HG03103 (cell line): ENCODE measurements at regions not wholly inside any gene's neighbourhood (a gene's known extent, or its start where the extent isn't known, plus 50 kb on each side); places are given as distances from the start of the nearest gene placed in this dataset.

Source experiments
- ATAC-seq: cut with Tn5 transposase; IDR thresholded peaks from one replicate; pipeline ENCODE4 v1.9.1; 2021; ENCODE audit warnings: low read depth; ENCODE audit not compliant: unreplicated experiment

DNA sequence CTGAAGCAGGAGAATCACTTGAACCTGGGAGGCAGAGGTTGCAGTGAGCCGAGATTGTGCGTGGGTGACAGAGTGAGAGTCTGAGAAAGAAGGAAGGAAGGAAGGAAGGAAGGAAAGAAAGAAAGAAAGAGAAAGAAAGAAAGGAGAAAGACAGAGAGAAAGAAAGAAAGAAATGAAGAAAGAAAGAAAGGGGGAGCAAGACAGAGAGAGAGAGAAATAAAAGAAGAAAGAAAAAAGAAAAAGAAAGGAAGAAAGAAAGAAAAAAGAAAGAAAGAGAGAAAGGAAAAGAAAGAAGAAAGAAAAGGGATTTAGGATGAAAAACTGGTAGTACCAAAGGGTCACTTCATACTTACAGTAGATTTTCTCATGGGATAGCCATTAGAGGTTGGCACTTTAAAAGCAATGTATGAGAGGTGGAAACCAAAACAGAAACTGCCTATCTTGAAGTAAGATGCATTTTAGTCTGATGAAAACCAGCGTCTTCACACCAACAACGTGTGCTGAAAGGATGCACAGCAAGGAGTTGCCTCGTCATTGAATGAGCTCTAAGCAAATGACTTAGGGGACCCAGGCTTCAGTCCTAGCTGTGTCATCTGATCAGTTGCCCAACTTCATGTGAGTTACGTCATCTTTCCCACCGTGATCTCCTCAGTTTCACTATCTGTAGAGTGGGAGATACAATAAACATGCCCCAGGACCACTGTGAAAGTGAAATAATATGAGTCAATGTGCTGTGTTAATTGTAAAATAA lies 133.9 kb upstream of the NEDD9 start:
- ATAC-seq = peak; percentile 67

DNA sequence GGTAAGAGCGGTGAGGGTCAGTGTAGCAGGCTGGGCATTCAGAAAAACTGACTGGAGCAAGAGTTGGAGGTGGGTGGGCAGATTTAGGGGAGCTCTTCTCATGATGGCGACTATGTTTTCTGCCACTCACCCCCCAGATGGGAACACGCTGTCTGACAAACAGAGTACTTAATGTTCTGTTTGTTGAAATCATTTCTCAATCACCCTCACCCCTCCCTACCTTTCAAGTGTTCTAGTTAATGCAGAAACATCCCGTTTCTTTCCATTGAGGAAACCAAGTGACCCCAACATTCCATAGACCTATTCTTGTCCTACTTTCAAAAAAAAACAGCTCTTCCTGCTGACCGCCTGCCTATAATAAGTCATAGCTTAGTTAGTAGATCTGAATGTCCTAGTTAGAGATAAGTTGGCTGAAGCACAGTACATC lies 132.5 kb upstream of the NEDD9 start:
- ATAC-seq = no peak

DNA sequence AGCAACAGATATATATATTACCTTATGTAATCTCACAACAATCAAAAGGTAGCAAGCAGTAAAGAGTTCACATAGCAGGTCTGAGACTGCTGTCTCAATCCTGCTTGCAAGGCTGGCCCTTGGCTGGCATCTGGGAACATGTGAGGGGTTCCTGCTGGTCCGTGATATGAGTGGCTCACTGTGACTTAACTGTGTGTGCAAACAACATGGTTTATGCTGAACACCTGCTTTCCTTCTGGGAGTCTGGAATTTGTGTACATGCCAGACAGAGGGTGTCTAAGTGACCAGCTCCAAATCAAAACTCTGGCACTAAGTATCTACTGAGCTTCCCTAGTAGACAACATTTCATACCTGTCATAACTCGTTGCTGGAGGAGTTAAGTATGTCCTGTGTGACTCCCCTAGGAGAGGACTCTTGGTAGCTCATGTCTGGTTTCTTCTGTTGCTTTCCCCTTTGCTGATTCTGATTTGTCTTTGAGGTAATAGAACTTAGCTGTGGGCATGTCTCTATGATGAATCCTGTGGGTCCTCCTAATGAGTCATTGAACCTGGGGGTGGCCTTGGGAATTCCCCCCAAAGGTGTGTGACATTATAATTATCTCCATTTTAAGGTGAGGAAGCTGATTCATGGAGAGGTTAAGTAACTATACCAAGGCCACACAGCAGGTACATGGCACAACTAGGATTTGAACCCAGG lies 131.6 kb upstream of the NEDD9 start:
- ATAC-seq = no peak

DNA sequence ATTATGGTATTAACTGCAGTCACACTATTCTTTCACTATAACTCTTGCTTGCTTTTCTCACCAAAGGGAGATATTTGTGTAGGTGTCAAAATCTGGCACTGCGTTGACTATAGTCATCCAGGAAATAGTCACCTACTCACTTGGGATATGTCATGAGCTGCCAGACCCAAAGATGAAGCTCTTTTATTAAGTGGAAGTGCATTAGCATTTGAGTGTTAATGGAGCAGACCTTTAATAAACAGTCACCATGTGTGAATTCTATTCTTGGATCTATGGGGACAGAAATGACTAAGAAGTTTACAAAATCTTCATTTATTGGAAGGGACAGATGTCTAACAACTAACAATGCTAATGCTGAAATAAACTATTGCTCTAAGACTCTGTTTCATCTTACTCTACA lies 130.1 kb upstream of the NEDD9 start:
- ATAC-seq = no peak

DNA sequence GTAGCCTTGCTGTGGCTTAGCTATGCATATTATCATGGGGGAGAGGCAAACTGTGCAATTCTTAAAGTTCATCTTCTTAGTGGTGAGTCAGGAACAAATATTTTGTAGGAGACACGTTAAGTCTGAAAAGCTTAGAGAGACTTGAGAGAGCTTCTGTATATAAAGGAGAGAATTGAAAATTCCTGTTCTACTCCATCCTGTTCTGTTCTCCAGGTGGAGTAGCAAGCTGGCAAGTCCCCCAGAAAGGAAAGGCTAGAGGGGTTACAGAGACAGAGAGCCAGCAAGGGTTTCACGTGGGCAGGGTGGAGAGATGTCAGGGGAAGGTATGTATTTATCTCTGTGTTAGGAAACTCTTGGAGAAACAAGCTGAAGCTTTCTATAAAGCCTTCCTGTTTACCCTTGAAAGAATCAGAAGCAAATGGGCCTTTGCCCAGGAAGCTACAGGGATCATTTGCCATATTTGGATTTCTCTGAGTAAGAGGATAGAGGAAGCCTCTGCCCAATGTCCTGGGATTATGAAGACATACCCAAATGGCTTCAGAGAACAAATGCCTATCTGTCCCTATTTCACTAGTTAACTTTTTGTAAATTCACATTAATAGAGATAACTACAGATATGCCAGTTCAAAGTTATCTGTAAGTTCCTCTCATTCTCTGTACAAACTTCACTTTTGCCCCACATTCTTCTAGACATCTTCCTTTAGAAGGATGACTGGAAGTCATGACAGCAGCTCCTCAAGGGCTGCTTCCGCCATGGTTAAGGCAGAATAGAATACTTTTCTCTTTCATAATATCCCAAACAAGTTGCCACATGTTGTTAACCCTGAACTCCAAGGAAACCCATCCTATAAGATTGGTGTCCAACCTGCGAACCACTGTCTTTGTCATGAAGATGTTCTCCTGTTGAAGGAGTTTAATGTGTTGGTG lies 126.7 kb upstream of the NEDD9 start:
- ATAC-seq = no peak

DNA sequence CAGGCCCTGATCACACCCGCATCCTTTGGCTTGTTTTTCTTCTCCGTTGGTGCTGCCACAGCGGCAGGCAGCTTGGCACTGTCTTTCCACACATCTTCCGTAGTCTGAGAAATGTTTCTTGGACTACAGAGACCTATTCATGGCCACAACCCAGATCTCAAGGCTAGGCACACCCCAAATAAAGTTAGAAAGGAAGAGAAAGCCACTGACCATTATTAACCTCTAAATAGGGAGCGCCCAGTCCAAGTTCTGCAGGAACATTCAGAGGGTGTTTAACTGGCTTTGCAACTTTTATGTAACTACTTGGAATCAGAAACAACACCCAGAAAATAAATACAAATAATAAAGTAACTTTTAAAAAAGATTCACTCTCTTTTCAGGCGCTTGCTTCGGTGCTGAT lies 124.8 kb upstream of the NEDD9 start:
- ATAC-seq = no peak

DNA sequence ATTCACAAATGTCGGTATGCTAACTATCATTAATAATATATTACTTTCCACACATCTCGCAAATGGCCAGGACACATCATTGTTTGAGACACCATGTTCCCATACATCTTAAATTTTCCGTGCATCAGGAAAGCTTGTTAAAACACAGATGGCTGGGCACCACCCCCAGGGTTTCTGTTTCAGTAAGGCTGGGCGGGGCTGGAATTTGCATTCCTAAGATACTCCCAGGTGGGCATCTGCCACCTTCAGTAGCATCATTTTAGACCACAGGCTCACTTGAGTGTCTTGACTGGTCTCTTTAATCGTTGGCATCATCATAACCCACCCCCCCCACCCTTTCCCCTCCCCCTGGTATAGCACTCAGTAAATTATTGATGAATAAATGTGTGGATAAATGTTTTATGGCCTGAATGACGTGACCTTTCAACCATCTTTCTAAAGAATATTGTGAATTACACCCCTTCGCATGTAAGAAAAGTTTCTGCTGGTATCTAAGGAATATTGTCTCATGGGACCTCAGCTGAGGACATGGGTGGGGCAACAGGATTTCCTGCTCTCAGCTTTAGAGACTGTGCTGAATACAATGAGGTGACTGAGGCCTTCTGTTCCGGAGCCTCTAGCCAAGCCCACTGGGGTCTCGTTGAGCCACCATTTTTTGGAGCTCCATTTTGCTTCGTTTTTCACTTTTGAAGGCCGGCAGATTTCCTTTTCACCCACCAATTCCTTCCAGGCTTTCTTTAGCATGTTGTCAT lies 124.1 kb upstream of the NEDD9 start:
- no peak for ATAC-seq

DNA sequence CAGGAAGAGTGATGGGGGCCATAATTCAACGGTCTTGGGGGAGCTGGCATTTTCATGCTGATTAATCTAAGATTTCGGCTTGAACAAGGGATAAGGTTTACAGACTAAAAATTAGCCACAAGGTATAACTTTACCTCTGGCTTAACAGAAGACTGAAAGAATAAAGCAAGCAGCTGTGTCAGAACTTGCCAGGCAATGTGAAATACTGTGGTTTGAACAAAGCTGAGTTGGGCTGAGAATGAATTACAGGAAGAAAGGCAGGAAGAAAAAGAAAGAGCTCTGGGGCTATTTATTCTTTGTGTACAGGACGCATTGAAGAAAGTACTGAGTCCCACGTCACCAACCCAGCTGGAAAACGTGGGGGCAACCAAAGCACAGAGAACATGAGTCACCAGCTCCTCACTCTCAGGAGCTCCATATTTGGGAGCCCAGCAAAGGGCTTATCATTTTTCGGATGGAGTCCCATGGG lies 121.5 kb upstream of the NEDD9 start:
- no peak for ATAC-seq

DNA sequence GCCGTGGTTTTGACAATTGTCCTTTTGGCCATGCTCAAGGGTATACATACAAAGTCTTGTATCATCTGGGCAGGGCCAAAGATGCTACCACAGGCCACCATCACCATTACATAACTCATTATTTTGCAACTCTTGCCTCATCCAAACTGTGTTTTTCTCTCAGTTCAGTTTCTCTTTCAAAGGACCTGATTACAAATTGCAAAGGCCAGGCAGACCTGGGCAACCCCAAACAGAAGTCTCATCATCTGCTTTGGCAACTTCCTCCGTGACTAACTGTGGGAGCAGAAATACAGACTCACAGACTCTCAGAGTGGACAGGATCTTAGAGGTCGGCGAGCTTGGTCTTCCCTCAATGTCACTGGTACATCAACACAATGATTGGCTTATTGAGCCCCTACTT lies 117.8 kb upstream of the NEDD9 start:
- no peak for ATAC-seq

DNA sequence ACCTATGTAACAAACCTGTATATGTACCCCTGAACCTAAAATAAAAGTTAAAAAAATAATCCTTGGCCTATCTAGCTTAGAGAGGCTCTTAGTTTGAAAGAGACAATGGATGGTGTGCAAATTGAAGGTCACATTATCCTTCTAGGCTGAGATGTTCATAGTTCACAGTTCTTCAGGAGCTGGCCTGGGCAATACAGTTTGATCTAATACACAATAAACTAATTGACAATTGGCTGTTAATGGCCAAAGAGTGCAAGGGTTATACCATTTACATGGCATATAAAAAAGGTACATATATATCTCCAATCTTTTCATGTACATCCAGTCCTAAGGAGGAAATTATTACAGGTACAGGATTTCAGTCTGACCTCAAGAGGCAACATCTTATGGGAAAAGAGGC lies 117.4 kb upstream of the NEDD9 start:
- no peak for ATAC-seq

DNA sequence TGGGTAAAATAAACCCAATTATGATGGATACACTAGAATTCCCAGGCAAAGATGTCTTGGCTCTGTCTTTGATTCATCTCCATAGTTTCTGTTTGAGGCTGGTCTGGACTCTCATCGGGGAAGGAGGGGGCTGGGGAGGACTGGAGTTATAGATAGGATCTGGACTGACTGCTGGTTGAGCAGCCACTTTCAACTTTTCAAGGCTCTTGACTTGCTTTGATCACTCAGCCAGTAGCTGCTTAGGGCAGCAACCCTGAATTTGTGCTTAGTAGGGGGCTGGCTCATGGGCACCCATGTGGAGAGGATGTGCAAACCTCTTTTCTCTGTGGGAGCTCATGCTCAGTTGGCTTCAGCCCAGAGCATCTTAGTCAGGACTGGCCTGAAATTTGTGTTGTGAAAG lies 114.0 kb upstream of the NEDD9 start:
- ATAC-seq = peak; percentile 52

DNA sequence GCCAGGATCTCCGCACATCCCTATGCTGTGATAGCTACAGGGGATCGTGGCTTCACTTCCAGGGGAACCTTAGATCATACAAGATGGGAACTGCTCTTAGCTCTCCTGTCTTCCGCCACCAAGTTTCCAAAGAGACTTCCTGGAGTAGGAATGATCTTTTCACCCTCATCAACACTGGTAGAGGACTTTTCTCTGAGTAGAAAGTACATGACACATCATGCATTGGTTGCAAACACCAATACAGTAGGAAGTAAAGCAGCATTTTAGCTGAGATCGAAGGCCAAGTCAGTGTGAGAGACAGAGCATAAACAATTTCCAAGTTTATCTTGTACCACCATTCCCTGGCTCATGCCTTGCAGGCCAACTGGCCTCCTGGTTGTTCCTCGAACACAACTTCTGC lies 113.1 kb upstream of the NEDD9 start:
- ATAC-seq = no peak

DNA sequence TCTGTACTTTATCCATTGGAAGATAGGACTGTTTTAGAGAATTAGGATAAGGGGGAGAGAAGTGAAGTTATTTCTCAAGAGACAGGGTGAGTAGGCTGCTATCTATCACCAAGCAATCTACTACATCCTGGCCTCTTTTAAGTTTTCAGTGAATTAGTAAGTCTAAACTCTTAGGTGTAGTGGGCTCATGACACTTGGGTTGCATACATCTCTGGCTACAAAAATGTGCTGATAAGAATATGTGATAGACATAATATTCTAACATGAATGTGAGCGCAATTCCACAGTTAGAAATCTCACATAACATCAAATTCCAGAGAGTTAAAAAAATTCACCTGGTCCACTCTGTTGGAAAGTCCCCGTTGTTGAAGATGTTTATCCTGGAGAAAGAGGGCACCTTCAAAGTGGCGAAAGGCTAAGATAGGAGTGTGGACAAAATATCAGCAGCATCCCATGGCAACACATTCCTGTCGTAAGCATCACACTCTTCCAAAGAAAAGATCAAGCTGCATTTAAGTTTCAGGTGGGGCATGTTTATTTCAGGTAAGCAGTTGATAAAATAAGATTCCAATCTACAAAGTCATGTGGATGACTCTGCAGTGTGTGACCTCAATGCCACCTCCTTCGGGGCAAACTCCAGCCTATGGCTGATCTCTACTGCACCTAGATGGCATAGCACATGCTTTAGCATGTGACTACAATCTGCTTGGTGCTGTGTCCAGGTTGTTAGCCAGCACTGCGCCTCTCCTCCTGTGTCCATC lies 111.7 kb upstream of the NEDD9 start:
- no peak for ATAC-seq

DNA sequence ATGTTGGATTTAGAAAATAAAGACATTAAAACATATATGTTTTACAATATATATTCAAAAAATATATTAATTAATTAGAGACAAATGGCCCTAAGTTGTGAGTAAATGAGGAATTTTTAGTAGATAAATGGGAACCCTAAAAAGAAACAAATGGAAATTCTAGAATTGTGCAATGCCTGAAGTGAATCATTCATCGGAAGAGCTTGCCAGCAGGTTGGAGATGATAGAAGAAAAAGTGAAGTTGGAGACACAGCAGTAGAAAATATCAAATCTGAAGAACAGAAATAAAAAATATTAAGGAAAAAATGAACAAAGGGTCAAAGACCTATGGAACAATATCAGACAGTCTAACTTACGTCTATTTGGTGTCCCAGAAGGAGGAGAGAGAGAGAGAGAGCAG lies 109.4 kb upstream of the NEDD9 start:
- no peak for ATAC-seq

DNA sequence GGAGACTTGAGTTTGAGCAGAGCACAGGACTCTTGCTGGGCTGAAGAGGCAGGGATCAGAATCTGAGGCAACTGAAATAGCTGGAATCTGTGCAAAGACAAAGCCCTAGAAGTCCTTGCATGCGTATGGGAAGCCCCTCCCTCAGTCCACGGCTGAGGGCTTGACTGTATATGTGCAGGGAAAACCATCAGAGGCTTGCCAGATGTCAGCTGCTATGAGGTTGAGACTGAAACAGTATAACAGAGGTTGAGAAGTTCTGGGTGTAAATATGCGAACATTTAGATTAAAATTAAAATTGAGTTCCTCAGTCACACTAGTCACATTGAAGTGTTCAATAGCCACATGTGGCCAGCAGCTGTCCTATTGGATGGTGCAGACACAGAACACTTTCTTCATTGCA lies 108.8 kb upstream of the NEDD9 start:
- ATAC-seq = no peak

DNA sequence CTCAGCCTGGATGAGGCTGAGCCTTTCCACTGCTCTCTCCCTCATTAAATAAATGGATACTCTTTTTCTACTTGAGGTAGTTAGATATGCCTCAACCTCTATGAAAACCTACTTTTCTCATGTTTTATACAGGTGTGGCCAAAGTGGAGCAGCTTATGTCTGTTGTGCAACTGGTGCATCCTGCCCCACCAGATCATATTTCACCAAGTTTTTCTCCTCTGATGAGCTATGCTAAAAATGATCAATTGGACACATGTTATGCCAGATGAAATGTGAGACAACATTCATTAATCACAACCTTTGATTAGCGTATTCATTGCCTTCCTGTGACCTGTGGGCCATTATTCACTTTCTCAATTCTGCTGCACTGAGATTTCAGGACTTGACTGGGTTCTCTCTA lies 106.9 kb upstream of the NEDD9 start:
- ATAC-seq = no peak

DNA sequence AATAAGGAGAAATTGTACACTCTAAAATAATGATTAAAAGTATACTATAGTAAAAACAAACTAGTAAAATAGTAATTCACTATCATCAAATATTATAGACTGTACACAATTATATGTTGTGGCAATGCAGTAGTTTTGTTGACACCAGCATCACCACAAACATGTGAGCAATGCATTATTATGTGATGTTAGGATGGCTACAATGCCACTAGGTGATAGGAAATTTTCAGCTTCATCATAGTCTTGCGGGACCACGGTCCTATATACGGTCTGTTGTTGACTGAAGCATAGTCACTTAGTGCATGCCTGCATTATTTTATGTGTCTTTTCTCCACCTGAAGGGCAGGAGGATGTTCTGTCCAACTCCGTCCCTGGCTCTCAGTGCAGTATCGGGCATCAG lies 104.8 kb upstream of the NEDD9 start:
- no peak for ATAC-seq

DNA sequence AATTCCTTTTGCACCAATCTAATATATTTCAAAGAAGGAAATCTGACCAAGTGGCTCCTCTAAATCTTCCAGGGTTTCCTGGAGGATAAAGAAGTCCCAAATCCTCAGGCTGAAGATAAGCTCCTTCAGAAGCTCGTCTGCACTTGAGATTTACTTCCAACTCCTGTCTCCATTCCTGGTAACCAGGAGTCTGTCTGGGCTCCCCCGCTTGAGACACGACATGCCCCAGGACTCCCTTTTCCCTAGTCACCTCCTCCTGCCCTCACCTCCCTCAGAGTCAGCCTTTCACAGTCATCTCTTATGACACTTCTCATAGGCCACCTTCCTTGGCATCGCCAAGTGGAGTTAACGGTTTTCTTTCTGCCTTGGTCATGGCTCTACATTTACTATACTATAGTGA lies 103.4 kb upstream of the NEDD9 start:
- no peak for ATAC-seq

DNA sequence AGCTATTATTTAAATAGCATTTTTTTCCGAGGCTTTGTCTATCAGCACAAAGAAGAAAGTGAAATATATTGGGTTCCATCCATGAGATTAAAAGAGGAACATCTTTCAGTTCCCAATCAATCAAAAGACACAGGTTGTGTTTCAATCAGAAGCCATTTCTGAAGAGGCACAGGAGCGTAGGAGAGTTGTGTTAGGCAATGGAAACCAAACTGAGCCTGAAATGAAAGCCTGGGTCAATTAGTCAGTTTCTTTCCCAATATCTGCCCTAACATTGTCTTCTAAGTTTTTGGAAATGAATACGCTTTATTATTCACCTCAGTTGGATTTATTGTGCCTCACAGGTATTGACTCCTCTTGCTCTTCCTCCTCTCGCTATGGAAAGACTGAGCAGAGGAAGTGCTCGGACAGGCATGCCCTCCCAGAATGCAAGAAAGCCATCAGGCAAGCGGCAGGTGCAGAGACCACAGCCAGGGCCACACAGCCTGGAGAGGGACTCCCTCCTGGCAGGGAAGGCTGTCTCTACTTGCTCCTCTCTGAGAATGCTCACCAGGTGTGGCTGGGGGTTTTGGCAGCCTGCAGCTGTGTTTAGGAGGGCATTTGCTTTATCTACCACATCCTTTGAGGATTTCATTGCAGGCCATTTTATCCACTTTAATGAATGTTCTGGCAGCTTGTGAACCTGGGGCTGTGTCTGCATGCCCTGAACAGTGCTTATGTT lies 100.8 kb upstream of the NEDD9 start:
- no peak for ATAC-seq
